ENCODE measurements at regions not wholly inside any gene's neighbourhood (a gene's known extent, or its start where the extent isn't known, plus 50 kb on each side); places are given as distances from the start of the nearest gene placed in this dataset.

DNA sequence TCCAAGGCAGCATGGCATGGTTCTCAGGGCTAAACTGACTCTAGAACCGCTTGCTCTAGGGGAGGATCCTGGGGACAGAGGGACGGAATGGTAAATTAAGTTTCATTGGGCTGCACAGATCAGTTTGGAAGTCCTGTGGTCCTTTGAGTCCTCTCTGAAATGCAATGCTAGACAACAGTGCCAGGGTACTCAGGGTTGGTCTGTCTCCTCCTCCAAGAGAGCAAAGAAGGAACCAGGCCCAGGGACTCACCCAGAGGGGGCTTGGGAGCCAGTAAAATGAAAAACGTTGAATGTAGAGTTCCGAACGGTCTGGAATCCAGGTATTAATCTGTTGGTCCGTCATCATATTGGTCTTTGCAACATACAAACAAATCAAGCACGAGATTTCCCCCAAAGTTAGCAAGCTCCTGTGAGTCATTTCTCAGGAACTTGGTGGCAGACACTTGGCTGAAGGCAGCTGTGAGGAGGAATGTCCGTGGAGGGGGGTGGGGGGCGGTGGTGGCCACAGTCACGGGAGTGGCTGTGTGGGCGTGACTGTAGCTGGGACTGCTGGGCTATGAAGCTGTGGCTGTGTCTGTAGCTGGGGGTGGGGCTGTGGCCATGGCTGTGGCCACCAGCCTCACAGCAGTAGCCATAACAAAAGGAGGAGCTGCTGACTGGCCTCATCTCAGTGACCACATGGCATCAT is 361.0 kb downstream of the SHQ1 start:
- DNase-seq = peak; percentile 93

DNA sequence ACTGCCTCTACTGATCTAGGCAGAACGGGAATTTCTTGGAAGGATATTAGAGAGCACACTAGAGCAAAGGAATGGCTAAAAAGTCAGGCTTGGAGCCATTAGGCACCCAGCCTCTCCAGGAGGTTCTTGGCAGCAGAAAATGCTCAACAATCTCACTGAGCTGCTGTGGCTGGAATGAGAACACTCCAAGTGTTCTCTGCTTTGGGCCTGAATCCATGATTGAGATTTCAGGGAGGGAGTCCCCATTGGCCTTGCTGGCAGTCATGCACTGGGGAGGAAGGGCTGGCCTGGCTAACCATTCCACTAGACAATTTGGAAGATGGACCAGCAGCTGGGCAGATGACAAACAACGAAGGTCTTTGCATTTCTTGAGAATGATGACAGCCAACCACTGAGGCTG is 362.6 kb downstream of the SHQ1 start:
- no peak for DNase-seq

DNA sequence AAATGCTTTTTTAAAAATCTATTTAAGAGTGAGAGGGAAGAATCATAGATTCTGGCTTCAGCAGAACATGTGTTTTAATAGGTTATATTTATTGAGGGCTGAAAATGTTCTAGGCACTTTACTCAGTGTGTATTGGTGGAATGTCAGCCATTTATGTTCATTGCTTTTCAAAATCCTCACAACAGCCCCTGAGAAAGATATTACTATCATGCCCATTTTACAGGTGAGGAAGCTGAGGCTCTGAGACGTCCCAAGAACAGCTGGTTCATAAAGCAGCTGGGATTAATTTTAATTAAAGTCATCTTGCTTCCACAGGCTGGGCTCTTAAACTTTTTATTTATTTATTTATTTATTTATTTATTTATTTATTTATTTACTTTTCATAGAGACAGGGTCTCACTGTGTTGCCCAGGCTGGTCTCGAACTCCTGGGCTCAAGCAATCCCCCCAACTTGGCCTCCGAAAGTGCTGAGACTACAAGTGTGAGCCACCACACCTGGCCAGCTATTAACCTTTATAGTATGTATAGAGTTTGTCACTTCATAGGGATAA is 364.6 kb downstream of the SHQ1 start:
- no peak for DNase-seq

DNA sequence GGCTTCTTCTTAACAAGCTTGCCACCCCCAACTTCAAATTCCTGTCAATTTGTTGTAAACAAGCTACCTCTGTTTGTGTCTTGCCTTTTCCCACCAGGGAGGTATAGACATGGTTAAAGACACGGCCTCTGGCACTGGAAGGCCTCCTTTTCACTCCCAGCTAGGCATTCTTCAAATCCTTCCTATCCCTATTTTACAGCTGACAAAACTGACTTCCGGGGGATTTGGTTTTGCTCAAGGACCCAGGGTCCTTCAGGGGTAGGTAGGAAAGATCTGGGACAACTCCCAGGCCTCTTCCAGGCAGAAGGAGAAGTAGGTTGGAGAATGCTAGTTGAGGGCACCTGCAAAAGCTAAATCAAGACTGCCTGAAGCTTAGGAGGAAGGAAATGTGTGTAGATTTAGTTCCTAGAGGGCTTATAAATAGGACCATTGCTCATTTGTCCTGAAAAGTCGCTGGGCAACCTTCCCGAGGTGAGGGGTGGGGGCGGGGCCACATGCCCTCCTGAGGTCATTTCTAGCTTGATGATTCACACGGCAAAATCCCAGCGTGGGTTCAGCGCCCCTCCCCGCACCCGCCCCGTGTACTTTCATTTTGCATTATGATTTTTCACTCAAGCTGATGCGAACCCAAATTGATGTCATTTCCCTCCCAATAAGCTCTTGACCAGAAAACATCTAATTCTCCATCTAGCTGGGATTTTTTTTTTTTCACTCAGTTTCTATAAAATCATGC is 365.5 kb downstream of the SHQ1 start:
- DNase-seq = peak; percentile 64

DNA sequence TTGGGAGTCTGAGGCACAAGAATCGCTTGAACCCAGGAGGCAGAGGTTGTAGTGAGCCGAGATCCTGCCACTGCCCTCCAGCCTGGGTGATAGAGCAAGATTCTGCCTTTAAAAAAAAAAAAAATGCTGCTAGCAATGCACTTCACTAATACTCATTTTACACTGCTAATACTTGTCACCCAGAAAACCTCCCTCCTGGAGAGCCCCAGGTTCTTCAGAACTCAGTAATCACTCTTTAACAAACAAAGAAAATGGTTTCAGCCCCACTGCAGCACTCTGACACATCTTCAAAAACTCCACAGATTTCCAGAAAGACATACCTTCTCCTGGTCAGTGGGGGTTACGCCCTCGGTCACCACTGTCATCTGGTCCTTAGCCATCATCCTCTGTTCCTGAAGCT is 366.7 kb downstream of the SHQ1 start:
- no peak for DNase-seq

- DNase-seq = no peak
Observed at GRCh38 chr3:72480366-72480765, 367.9 kb downstream of the SHQ1 start.

DNA sequence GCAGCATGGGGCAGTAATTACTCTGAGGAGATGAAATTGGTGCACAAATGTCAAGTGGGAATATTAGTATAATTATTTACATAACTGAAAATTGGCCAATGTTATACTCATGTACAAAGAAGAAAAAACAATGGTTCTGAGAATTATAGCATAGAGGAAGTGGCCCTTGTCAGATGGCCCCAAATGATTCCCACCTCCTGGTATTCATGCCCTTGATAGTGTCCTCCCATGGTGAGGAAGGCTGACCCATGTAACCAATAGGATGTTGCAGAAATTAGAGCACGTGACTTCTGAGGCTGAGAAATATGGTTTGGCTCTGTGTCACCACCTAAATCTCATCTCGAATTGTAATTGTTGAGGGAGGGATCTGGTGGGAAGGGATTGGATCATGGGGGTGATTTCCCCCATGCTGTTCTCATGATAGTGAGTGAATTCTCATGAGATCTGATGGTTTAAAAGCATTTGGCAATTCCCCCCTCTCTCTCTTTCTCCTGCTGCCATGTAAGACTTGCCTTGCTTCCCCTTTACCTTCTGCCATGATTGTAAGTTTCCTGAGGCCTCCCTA is 368.5 kb downstream of the SHQ1 start:
- no peak for DNase-seq

GRCh38 chr3:72476139-72476483 is 372.1 kb downstream of the SHQ1 start:
- DNase-seq = no peak

GRCh38 chr3:72475258-72476138 is 372.7 kb downstream of the SHQ1 start:
- no peak for DNase-seq

DNA sequence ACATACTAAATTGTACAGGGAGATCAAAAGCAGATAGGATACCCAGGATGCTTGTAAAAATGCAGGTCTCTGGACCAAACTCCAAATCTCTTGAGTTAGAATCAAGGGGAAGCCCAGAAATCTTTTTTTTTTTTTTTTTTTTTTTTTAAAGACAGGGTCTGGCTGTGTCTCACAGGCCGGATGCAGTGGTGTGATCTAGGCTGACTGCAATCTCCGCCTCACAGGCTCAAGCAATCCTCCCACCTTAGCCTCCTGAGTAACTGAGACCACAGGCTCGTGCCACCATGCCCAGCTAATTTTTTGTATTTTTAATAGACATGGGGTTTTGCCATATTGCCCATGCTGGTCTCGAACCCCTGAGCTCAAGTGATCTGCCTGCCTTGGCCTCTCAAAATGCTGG is 373.5 kb downstream of the SHQ1 start:
- no peak for DNase-seq

DNA sequence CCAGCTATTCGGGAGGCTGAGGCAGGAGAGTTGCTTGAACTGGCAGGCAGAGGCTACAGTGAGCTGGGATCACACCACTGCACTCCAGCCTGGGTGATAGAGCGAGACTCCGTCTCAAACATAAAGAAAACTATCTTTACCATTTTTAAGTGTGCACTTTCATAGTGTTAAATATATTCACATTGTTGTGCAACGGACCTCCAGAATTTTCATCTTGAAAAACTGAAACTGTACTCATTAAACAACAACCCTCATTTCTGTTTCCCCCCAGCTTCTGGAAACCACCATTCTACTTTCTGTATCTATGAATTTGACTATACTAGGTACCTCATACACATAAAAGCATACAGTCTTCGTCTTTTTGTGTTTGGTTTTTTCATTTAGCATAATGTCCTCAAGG is 375.1 kb downstream of the SHQ1 start:
- no peak for DNase-seq

GRCh38 chr3:72470904-72471417 is 377.3 kb downstream of the SHQ1 start:
- no peak for DNase-seq

- DNase-seq = no peak
Observed at GRCh38 chr3:72465853-72466252, 382.4 kb downstream of the SHQ1 start.

GRCh38 chr3:72463083-72463482 is 385.2 kb downstream of the SHQ1 start:
- no peak for DNase-seq

DNA sequence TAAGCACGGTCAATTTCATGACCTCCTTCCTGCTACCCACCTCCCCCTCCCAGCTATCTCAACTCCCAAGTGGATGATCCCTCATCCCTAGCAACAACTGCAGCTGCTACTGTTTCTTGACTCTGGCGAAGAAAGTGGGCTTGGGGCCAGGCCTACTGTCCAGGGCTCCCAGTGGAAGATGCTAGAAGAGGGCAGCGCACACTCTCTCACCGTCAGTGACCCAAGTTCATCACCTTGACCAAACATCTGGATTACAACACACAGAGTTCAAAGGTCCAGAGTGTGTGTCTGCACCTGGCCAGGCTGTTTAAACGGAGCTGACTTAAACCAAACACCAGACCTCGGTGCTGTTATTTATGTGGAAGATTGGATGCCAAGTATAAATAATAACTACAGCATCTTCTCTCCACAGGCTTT is 385.6 kb downstream of the SHQ1 start:
- no peak for DNase-seq

DNA sequence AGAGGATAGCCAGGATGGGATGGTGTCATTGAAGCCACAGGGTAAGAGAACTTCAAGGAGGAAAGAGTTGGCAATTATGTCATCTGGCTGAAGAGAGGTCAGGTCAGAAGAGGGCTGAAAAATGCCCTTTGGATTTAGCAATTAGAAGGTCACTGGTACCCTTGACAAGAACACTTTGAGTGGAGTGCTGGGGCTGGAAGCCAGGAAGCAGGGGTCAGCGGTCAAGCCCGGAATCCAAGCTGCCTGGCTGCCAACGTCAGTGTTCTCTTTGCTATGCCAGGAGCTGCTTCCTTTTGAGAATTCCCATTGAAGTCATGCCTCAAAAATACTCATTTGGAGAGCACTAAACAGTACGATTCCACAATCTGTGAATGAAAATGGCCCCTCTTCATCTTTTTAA is 386.5 kb downstream of the SHQ1 start:
- no peak for DNase-seq

DNA sequence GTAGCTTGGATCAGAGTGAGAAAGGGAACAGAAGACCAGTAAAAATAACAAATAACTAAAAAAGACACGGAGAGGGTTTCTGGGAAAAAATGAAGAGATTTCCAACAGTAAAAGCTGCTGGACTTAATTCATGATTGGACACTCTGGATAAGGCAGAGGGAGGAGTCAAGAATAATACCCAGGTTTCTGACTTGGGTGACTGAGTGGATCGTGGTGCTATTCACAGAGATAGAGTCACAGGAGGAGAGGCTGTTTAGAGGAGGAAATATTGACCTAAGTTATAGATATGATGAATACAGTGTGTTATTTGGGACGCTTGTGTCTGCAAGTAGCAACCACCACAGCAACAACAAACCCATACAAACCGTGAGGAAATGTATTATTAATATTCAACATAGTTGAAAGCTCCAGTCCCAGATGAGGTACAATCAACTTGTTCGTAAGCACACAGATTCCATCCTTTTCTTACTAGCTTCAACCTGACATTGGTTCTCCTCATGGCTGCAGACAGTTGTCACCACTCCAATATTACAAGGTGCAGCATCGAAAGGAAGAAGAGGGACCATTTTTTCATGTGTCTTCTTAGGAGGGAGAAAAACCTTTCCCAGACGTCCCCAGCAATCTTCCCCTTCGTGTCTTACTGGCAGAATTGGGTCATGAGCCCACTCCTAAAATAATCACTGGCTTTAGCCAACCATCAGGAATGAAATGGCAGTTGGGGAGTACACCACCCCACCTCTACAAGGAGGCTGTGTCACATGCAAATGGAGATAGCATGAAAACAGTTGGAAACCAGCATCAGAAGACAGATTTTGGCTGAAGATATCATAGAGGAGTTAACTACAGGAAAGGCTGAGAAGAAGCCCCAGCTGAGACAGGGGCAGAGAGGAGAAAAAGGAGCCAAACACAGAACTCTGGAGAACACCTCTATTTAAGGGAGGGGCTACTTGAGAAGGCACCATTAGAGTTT is 387.8 kb downstream of the SHQ1 start:
- DNase-seq = no peak

DNA sequence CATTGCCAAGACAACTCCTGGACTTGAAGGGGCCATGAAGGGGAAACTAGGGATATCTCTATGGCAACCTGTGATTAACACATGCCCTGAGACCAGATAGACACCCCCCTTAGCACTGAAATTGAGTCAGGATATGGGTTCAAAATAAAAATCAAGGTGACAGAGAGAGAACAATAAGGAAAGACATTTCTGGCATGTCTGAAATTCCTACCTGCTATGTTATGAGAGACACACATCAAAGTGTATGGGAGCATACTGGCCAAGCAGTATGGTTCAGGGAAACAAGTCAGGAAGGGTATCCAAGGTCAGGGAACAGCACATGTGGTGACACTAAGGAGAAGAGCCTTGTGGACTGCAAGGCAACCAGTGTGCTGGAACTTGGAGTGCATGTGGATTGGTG is 388.7 kb downstream of the SHQ1 start:
- no peak for DNase-seq

- DNase-seq = no peak
Observed at GRCh38 chr3:72458375-72458774, 389.9 kb downstream of the SHQ1 start.

- DNase-seq = no peak
Observed at GRCh38 chr3:72454441-72454840, 393.8 kb downstream of the SHQ1 start.

GRCh38 chr3:72453706-72454105 is 394.5 kb downstream of the SHQ1 start:
- DNase-seq = peak; percentile 61

GRCh38 chr3:72452745-72453144 is 395.5 kb downstream of the SHQ1 start:
- no peak for DNase-seq
